MCF 10A (cell line): ENCODE measurements at regions not wholly inside any gene's neighbourhood (a gene's known extent, or its start where the extent isn't known, plus 50 kb on each side); places are given as distances from the start of the nearest gene placed in this dataset.

ENCODE experiments used
- BruUV-seq: library from RNA; stranded (reverse); fragments of 400-500 nt; replicated peaks from 2 replicates; lab custom pipeline; 2021; lab: Mats Ljungman, UMichigan
- CTCF ChIA-PET: fragments of 300-600 bp; sonication (Branson Sonifier 250); formaldehyde crosslinking; extraction: SDS; loops from one replicate; lab custom pipeline; 2021; ENCODE audit warnings: antibody characterized with exemption, inconsistent platforms; lab: Yijun Ruan, JAX
- POLR2A ChIA-PET: fragments of 300-600, 350-650 bp; sonication (Branson Sonifier 250); formaldehyde crosslinking; extraction: SDS; loops from one replicate; lab custom pipeline; 2020; ENCODE audit warnings: antibody characterized with exemption, inconsistent platforms; lab: Yijun Ruan, JAX
- DNase-seq: peaks from one replicate; pipeline ENCODE4 v3.0.0-alpha.2; 2018; ENCODE audit not compliant: unreplicated experiment
- H3K27ac Mint-ChIP-seq: one replicate; pipeline ENCODE4 v1.8.0; 2022; ENCODE audit warnings: mild to moderate bottlenecking, low read depth, mixed read lengths; ENCODE audit not compliant: unreplicated experiment
- H3K27me3 Mint-ChIP-seq: one replicate; pipeline ENCODE4 v1.8.0; 2022; ENCODE audit warnings: mixed read lengths; ENCODE audit not compliant: insufficient read depth, unreplicated experiment
- H3K36me3 Mint-ChIP-seq: one replicate; pipeline ENCODE4 v1.8.0; 2022; ENCODE audit warnings: mild to moderate bottlenecking, moderate library complexity, mixed read lengths; ENCODE audit not compliant: insufficient read depth, unreplicated experiment
- H3K4me1 Mint-ChIP-seq: one replicate; pipeline ENCODE4 v1.8.0; 2022; ENCODE audit warnings: mixed read lengths; ENCODE audit not compliant: insufficient read depth, unreplicated experiment
- H3K4me3 Mint-ChIP-seq: one replicate; pipeline ENCODE4 v1.8.0; 2022; ENCODE audit warnings: mild to moderate bottlenecking, moderate library complexity, mixed read lengths; ENCODE audit not compliant: unreplicated experiment
- H3K9me3 Mint-ChIP-seq: one replicate; pipeline ENCODE4 v1.8.0; 2022; ENCODE audit warnings: mixed read lengths; ENCODE audit not compliant: unreplicated experiment
- CTCF ChIP-seq: fragments of 200-600 bp; IDR thresholded peaks from one replicate; pipeline ENCODE4 v1.8.0; 2022; ENCODE audit warnings: antibody characterized with exemption, mild to moderate bottlenecking; ENCODE audit not compliant: unreplicated experiment
- intact Hi-C: fragments of 100-400 bp; cut with micrococcal nuclease; formaldehyde crosslinking; loops from 2 replicates; pipeline ENCODE4 v1.14.1; 2022

GRCh38 chr4:137156807-137157206 is 375.5 kb downstream of the PCDH18 start:
- no peak for DNase-seq
- no peak overlapping the region for H3K27ac Mint-ChIP-seq
- no peaks in the 10 kb centered on the region for H3K9me3 Mint-ChIP-seq
- H3K27me3 Mint-ChIP-seq, result no peaks in the 10 kb centered on the region
- ChIA-PET POLR2A (no interaction called here), CTCF (interaction anchor here (0.6 to 0.7 kb wide), 2 partner anchors 9 to 1009 kb away, joined by 3 to 4 read pairs; no protein-coding TSS in a partner anchor)
- H3K4me1 Mint-ChIP-seq, result peaks cover 10% of the 10 kb centered on the region
- intact Hi-C loops, result no loop called here
- H3K36me3 Mint-ChIP-seq, result no peaks in the 10 kb centered on the region
- no peak overlapping the region for H3K4me3 Mint-ChIP-seq
- BruUV-seq, result no TSS peak
- no peak for TF ChIP-seq CTCF

DNA sequence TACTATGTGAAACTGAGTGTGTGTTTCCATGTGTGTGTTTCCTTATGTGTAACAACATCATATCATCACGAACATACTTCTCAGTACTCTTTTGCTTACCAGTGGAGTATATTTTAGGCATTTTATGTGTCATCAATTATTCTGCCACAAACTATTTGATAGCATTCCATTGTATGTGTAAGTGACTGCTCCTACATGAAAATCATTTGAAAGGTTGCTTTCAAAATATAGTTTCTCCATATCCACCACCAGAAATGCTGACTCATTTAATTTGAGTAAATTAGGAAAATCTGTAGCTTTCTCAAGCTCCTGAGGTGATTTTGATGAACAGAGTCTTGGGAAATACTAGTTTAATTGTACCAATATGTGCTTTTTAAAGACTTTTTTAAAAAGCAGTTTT is 376.2 kb downstream of the PCDH18 start:
- no peak for TF ChIP-seq CTCF
- intact Hi-C loops, result no loop called here
- ChIA-PET POLR2A (no interaction called here), CTCF (no interaction called here)
- H3K27ac Mint-ChIP-seq, result no peak overlapping the region
- no TSS peak for BruUV-seq
- DNase-seq, result peak; percentile 17
- no peaks in the 10 kb centered on the region for H3K9me3 Mint-ChIP-seq
- peaks cover 10% of the 10 kb centered on the region for H3K4me1 Mint-ChIP-seq
- no peak overlapping the region for H3K4me3 Mint-ChIP-seq
- H3K27me3 Mint-ChIP-seq, result no peaks in the 10 kb centered on the region
- no peaks in the 10 kb centered on the region for H3K36me3 Mint-ChIP-seq

DNA sequence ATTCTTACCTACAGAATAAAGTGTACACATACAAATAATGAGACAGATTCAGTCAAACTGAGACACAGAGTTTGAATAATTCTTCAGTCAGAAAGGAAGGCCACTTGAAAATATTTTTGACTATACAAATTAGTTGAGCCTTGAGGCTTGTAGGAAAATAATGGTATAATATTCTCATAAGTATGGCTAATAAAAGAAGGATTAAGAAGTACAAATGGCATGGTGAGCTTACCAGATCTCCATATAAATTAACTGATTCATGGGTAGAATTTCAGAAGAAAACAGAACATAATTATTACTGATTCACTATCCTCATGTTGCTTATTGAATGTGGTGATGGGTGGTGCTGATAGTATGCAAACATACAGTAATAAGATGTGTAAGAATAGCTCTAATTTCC is 401.1 kb downstream of the PCDH18 start:
- Mint-ChIP-seq H3K36me3 (no peaks in the 10 kb centered on the region), H3K9me3 (no peaks in the 10 kb centered on the region), H3K4me3 (no peak overlapping the region), H3K4me1 (no peaks in the 10 kb centered on the region), H3K27me3 (no peaks in the 10 kb centered on the region), H3K27ac (no peak overlapping the region)
- no TSS peak for BruUV-seq
- intact Hi-C loops, result no loop called here
- ChIA-PET POLR2A (interaction anchor here (0.6 kb wide), 1 partner anchor 1240 kb away, joined by 3 read pairs; no protein-coding TSS in a partner anchor), CTCF (interaction anchor here (0.6 kb wide), 1 partner anchor 312 kb away, joined by 3 read pairs; no protein-coding TSS in a partner anchor)
- TF ChIP-seq CTCF, result no peak
- no peak for DNase-seq

DNA sequence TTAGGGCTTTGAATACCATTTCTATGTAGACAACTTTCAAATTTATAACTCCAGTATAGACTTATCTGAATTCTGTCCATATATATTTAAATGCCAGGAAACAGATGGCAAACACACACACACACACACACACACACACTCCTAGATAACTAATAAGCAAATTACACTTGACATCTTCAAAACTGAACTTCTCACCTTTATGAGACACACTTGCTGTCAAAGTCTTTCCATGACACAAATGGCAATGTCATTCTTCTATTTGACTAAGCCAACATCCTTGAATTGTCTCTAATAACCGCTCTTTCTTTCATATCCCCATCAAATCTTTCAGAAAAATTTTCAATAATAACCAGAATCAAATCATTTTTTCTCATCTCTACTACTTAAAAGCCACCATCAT is 402.4 kb downstream of the PCDH18 start:
- Mint-ChIP-seq H3K9me3 (no peaks in the 10 kb centered on the region), H3K36me3 (no peaks in the 10 kb centered on the region), H3K27ac (no peak overlapping the region), H3K4me3 (no peak overlapping the region), H3K27me3 (no peaks in the 10 kb centered on the region), H3K4me1 (peaks cover 4% of the 10 kb centered on the region)
- no peak for DNase-seq
- POLR2A ChIA-PET, result no interaction called here
- intact Hi-C loops, result no loop called here
- CTCF ChIA-PET, result no interaction called here
- TF ChIP-seq CTCF, result no peak
- BruUV-seq, result no TSS peak
